ENCODE measurements at regions not wholly inside any gene's neighbourhood (a gene's known extent, or its start where the extent isn't known, plus 50 kb on each side); places are given as distances from the start of the nearest gene placed in this dataset.
"Not testable (repeated sequence)": the region's sequence is repeated elsewhere in the genome, so short reads cannot be mapped to it uniquely, and the experiment has no call there.

DNA sequence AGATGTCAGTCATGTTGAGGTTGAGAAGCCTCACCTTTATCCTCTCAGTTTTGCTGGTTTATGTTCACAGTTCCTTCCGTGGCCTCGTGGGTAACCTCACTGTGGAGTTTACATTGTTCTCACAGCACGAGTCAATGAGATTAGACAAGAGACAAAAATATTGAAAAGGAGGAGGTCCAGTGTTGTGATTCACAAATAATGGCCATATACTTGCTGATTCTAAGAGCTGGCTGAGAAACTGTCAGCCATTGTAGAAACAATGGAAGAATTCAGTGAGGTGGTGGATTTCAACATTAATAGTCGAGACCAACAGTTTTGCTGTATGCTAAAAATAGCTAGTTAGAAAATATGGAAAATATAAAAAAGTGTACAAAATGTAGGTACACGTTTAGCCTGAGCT lies 176.4 kb upstream of the WSCD1 start:
- H3K27ac ChIP-seq (ENCODE audit: low read length) = no peak overlapping the region
- peaks cover 4% of the 10 kb centered on the region; the same call in 1 of the 2 replicates for H3K27me3 ChIP-seq (ENCODE audit: low read depth, low read length)
- H3K9me3 ChIP-seq (ENCODE audit: insufficient read depth, low read length) = no peaks in the 10 kb centered on the region
- no peak overlapping the region for H3K4me2 ChIP-seq (ENCODE audit: low read length)
- no peaks in the 10 kb centered on the region for H4K20me1 ChIP-seq (ENCODE audit: insufficient read depth, low read length)
- H3K9ac ChIP-seq (ENCODE audit: low read length) = no peak overlapping the region
- no peaks in the 10 kb centered on the region for H3K79me2 ChIP-seq (ENCODE audit: low read length)
- no peak overlapping the region for H2AFZ ChIP-seq (ENCODE audit: low read depth, low read length)
- no peaks in the 10 kb centered on the region for H3K36me3 ChIP-seq (replicated peaks; ENCODE audit: low read depth, low read length)
- TF ChIP-seq, protein P1, sequence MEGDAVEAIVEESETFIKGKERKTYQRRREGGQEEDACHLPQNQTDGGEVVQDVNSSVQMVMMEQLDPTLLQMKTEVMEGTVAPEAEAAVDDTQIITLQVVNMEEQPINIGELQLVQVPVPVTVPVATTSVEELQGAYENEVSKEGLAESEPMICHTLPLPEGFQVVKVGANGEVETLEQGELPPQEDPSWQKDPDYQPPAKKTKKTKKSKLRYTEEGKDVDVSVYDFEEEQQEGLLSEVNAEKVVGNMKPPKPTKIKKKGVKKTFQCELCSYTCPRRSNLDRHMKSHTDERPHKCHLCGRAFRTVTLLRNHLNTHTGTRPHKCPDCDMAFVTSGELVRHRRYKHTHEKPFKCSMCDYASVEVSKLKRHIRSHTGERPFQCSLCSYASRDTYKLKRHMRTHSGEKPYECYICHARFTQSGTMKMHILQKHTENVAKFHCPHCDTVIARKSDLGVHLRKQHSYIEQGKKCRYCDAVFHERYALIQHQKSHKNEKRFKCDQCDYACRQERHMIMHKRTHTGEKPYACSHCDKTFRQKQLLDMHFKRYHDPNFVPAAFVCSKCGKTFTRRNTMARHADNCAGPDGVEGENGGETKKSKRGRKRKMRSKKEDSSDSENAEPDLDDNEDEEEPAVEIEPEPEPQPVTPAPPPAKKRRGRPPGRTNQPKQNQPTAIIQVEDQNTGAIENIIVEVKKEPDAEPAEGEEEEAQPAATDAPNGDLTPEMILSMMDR (IDR thresholded peaks at IDR 0.05; ENCODE audit: low read depth, low read length) = no peak
- no peak for TF ChIP-seq EZH2phosphoT487 (IDR thresholded peaks at IDR 0.05; ENCODE audit: low read depth)
- H3K4me3 ChIP-seq (ENCODE audit: low read length) = no peak overlapping the region
- H3K4me1 ChIP-seq (ENCODE audit: low read length) = no peaks in the 10 kb centered on the region

DNA sequence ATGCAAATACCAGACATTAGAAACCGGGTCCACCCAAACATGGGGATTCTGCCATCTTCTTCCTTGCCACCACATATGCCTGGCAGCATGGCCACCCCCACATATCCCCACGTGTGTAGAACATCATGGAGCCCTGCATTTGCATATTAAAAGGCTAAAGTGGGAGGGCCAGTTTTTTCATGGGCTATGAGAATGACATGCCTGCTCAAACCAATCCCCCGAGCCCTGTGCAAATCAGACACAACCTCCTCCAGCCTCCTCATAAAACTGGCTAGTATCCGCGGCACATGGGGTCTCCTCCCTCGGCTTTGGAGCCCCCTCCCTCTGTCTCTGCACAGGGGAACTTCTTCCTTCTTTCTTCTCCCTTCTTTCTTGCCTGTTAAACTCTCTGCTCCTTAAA lies 174.9 kb upstream of the WSCD1 start:
- Histone ChIP-seq H3K27ac (ENCODE audit: low read length) (no peak overlapping the region), H3K27me3 (ENCODE audit: low read depth, low read length) (no peaks in the 10 kb centered on the region), H3K4me1 (ENCODE audit: low read length) (no peaks in the 10 kb centered on the region), H2AFZ (ENCODE audit: low read depth, low read length) (no peak overlapping the region), H3K9me3 (ENCODE audit: insufficient read depth, low read length) (no peaks in the 10 kb centered on the region), H3K4me3 (ENCODE audit: low read length) (no peak overlapping the region), H3K4me2 (ENCODE audit: low read length) (no peak overlapping the region), H3K9ac (ENCODE audit: low read length) (no peak overlapping the region), H4K20me1 (ENCODE audit: insufficient read depth, low read length) (no peaks in the 10 kb centered on the region), H3K36me3 (replicated peaks; ENCODE audit: low read depth, low read length) (no peaks in the 10 kb centered on the region), H3K79me2 (ENCODE audit: low read length) (no peaks in the 10 kb centered on the region)
- TF ChIP-seq EZH2phosphoT487 (IDR thresholded peaks at IDR 0.05; ENCODE audit: low read depth) = no peak
- TF ChIP-seq, protein P1 (IDR thresholded peaks at IDR 0.05; ENCODE audit: low read depth, low read length) = no peak

DNA sequence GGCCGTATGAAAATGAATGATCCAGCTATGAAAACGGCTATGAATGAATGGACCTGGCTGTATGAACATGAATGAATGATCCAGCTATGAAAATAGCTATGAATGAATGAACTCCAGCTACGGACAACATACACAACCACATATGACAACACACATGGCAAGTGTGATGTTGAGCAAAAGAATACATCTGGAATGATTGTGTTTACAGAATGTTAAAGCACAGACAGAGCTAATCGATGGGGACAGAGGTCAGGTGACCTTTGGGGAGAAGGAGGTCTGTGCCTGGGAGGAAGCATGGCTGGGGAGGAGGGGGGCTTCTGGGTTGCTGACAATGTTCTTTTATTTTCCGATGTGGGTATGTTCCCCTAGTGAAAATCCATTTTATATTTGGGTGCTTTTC lies 174.0 kb upstream of the WSCD1 start:
- H3K9me3 ChIP-seq (ENCODE audit: insufficient read depth, low read length) = no peaks in the 10 kb centered on the region
- H4K20me1 ChIP-seq (ENCODE audit: insufficient read depth, low read length) = no peaks in the 10 kb centered on the region
- H2AFZ ChIP-seq (ENCODE audit: low read depth, low read length) = no peak overlapping the region
- H3K4me3 ChIP-seq (ENCODE audit: low read length) = no peak overlapping the region
- no peaks in the 10 kb centered on the region for H3K27me3 ChIP-seq (ENCODE audit: low read depth, low read length)
- no peak overlapping the region for H3K27ac ChIP-seq (ENCODE audit: low read length)
- H3K4me1 ChIP-seq (ENCODE audit: low read length) = no peaks in the 10 kb centered on the region
- no peak overlapping the region for H3K4me2 ChIP-seq (ENCODE audit: low read length)
- H3K36me3 ChIP-seq (replicated peaks; ENCODE audit: low read depth, low read length) = no peaks in the 10 kb centered on the region
- H3K9ac ChIP-seq (ENCODE audit: low read length) = no peak overlapping the region
- no peaks in the 10 kb centered on the region for H3K79me2 ChIP-seq (ENCODE audit: low read length)
- TF ChIP-seq, protein P1 (IDR thresholded peaks at IDR 0.05; ENCODE audit: low read depth, low read length) = no peak
- TF ChIP-seq EZH2phosphoT487 (IDR thresholded peaks at IDR 0.05; ENCODE audit: low read depth) = no peak

DNA sequence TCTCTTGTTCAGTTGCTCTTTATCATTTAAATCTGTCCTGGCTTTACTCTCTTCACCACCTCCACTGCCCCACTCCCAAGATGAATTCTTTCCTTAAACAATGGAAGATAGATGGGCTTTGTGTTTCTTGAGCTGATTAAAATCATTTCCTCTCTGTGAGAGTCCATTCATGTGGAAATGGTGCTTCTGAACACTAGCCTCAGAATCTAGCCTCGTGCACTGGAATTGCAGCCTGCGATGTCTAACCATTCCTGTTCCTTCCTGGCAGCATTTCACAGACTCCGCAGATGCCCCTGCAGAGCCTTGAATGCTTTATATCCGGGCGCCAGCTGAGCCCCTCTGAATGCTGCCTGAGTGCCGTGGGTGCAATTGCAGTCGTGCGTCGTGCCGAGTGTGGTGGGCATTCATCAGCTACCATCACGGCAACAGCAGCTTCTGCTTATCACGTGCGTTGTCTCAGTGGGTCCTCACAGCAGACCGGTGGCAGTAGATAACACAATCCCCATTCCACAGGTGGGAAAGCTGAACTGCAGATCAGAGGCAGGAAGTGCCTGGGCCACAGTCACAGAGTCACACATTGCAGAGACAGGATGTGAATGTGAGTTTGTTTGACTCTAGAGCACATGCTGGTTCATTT lies 172.8 kb upstream of the WSCD1 start:
- Histone ChIP-seq H3K4me2 (ENCODE audit: low read length) (no peak overlapping the region), H3K27ac (ENCODE audit: low read length) (no peak overlapping the region), H3K36me3 (replicated peaks; ENCODE audit: low read depth, low read length) (no peaks in the 10 kb centered on the region), H3K79me2 (ENCODE audit: low read length) (no peaks in the 10 kb centered on the region), H4K20me1 (ENCODE audit: insufficient read depth, low read length) (no peaks in the 10 kb centered on the region), H2AFZ (ENCODE audit: low read depth, low read length) (no peak overlapping the region), H3K27me3 (ENCODE audit: low read depth, low read length) (no peaks in the 10 kb centered on the region), H3K4me3 (ENCODE audit: low read length) (no peak overlapping the region), H3K9ac (ENCODE audit: low read length) (no peak overlapping the region), H3K9me3 (ENCODE audit: insufficient read depth, low read length) (no peaks in the 10 kb centered on the region), H3K4me1 (ENCODE audit: low read length) (no peaks in the 10 kb centered on the region)
- TF ChIP-seq, protein P1 (IDR thresholded peaks at IDR 0.05; ENCODE audit: low read depth, low read length) = no peak
- TF ChIP-seq EZH2phosphoT487 (IDR thresholded peaks at IDR 0.05; ENCODE audit: low read depth) = no peak

DNA sequence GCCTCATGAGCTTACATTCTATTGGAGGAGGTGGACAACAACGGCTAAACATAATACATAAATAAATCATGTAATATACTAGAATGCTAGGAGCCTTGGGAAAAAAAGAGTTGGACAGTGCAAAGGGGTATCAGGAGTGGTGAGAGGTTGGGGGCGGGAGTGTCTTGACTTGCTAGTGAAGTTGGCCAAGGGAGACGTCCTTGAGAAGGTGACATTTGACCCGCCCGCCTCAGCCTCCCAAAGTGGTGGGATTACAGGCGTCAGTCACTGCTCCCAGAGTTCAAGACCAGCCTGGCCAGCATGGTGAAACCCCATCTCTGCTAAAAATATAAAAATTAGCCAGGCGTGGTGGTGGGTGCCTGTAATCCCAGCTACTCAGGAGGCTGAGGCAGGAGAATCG lies 172.2 kb upstream of the WSCD1 start:
- H3K4me1 ChIP-seq (ENCODE audit: low read length); H4K20me1 ChIP-seq (ENCODE audit: insufficient read depth, low read length); H3K4me3 ChIP-seq (ENCODE audit: low read length); H3K9me3 ChIP-seq (ENCODE audit: insufficient read depth, low read length); H3K36me3 ChIP-seq (replicated peaks; ENCODE audit: low read depth, low read length); H3K27me3 ChIP-seq (ENCODE audit: low read depth, low read length); H2AFZ ChIP-seq (ENCODE audit: low read depth, low read length); H3K27ac ChIP-seq (ENCODE audit: low read length); H3K4me2 ChIP-seq (ENCODE audit: low read length); H3K79me2 ChIP-seq (ENCODE audit: low read length); H3K9ac ChIP-seq (ENCODE audit: low read length): not testable (repeated sequence)
